ENCODE measurements at regions not wholly inside any gene's neighbourhood (a gene's known extent, or its start where the extent isn't known, plus 50 kb on each side); places are given as distances from the start of the nearest gene placed in this dataset.

- Histone ChIP-seq H3K4me3 (no peak overlapping the region), H3K27ac (no peak overlapping the region), H3K36me3 (no peaks in the 10 kb centered on the region), H3K4me1 (no peaks in the 10 kb centered on the region), H3K27me3 (no peaks in the 10 kb centered on the region), H3K9me3 (peaks cover 0 to 3% (median 0%) of the 10 kb centered on the region in 11 donors)
- no peak for DNase-seq
- ATAC-seq: no peak
- whole genome bisulfite sequencing, 2 donors: 86 to 89% methylated on average over 1 of the region's 1 CpG
- intact Hi-C loops (cut with DNase I): no loop called here
- TF ChIP-seq, protein P1, sequence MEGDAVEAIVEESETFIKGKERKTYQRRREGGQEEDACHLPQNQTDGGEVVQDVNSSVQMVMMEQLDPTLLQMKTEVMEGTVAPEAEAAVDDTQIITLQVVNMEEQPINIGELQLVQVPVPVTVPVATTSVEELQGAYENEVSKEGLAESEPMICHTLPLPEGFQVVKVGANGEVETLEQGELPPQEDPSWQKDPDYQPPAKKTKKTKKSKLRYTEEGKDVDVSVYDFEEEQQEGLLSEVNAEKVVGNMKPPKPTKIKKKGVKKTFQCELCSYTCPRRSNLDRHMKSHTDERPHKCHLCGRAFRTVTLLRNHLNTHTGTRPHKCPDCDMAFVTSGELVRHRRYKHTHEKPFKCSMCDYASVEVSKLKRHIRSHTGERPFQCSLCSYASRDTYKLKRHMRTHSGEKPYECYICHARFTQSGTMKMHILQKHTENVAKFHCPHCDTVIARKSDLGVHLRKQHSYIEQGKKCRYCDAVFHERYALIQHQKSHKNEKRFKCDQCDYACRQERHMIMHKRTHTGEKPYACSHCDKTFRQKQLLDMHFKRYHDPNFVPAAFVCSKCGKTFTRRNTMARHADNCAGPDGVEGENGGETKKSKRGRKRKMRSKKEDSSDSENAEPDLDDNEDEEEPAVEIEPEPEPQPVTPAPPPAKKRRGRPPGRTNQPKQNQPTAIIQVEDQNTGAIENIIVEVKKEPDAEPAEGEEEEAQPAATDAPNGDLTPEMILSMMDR (IDR thresholded peaks at IDR 0.05): no peak
These were observed 456.3 kb downstream of the RIT2 start for GRCh38 chr18:42659187-42659586.

GRCh38 chr18:42670860-42671259, 444.6 kb downstream of the RIT2 start:
- WGBS, 2 donors: 83 to 88% methylated on average over 4 of the region's 4 CpGs
- TF ChIP-seq, protein P1 (IDR thresholded peaks at IDR 0.05): no peak
- no peak overlapping the region for H3K27ac ChIP-seq
- H3K4me3 ChIP-seq: no peak overlapping the region
- DNase-seq (no peak), ATAC-seq (no peak)
- no peaks in the 10 kb centered on the region for H3K9me3 ChIP-seq
- intact Hi-C loops (cut with DNase I): no loop called here
- no peaks in the 10 kb centered on the region for H3K27me3 ChIP-seq
- H3K36me3 ChIP-seq: no peaks in the 10 kb centered on the region
- no peaks in the 10 kb centered on the region for H3K4me1 ChIP-seq

- intact Hi-C loops (cut with DNase I): no loop called here
- TF ChIP-seq, protein P1 (IDR thresholded peaks at IDR 0.05): no peak
- 87 to 94% methylated on average over 1 of the region's 1 CpG for WGBS, 2 donors
- no peak overlapping the region for H3K4me3 ChIP-seq
- H3K9me3 ChIP-seq: no peaks in the 10 kb centered on the region
- no peaks in the 10 kb centered on the region for H3K36me3 ChIP-seq
- H3K27me3 ChIP-seq: no peaks in the 10 kb centered on the region
- H3K4me1 ChIP-seq: no peaks in the 10 kb centered on the region
- DNase-seq (no peak), ATAC-seq (no peak)
- H3K27ac ChIP-seq: no peak overlapping the region
These were observed 439.7 kb downstream of the RIT2 start for GRCh38 chr18:42675810-42676209.

DNA sequence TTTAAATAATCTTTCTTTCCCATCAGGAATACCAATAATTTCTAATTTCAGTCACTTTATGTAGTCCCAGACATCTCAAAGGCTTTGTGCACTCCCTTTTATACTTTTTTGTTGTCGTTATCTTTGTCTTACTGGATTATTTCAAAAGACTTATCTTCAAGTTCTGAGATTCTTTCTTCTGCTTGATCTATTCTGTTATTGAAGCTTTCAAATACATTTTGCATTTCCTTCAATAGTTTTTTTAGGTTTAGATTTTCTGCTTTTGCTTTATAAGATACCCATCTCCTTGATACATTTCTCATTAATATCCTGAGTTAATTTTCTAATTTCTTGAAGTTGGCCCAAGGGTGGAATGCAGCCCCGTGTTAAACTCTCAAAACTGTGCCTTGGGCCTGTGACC, 432.4 kb downstream of the RIT2 start:
- Histone ChIP-seq H3K9me3 (peaks cover 0 to 48% (median 8%) of the 10 kb centered on the region in 11 donors), H3K27me3 (no peaks in the 10 kb centered on the region), H3K27ac (no peak overlapping the region), H3K4me1 (no peaks in the 10 kb centered on the region), H3K36me3 (no peaks in the 10 kb centered on the region), H3K4me3 (no peak overlapping the region)
- intact Hi-C loops (cut with DNase I): loop anchor here in 1 of 10 donors (10.0 kb wide), 1 partner anchor 88 kb away; no protein-coding TSS in a partner anchor
- ATAC-seq (no peak), DNase-seq (no peak)
- TF ChIP-seq, protein P1 (IDR thresholded peaks at IDR 0.05): no peak
- 79 to 84% methylated on average over 2 of the region's 2 CpGs for WGBS, 2 donors

All from heart right ventricle (tissue), 16 donors.